Activated B cell treated with CpG ODN at 0.5 μM for 24 hours (primary cell): ENCODE measurements at regions not wholly inside any gene's neighbourhood (a gene's known extent, or its start where the extent isn't known, plus 50 kb on each side); places are given as distances from the start of the nearest gene placed in this dataset.

Experiments used
- ATAC-seq: fragments of 200-7000 bp; cut with Tn5 transposase; one replicate; pipeline ENCODE4 v1.10.0; 2021; ENCODE audit warnings: low read depth, mild to moderate bottlenecking, moderate library complexity
- CTCF ChIA-PET: fragments of 350-600 bp; sonication (Branson Sonifier 250); formaldehyde crosslinking; loops from one replicate; lab custom pipeline; 2021; ENCODE audit warnings: antibody characterized with exemption; lab: Charles Lee
- POLR2A ChIA-PET: fragments of 350-600 bp; sonication (Branson Sonifier 250); formaldehyde crosslinking; loops from one replicate; lab custom pipeline; 2021; ENCODE audit warnings: antibody characterized with exemption; lab: Charles Lee
- DNase-seq: peaks from one replicate; pipeline ENCODE4 v3.0.0; 2022
- H3K27ac Mint-ChIP-seq: one replicate; pipeline ENCODE4 v1.8.0; 2020; ENCODE audit warnings: mixed read lengths
- H3K27me3 Mint-ChIP-seq: one replicate; pipeline ENCODE4 v1.8.0; 2021; ENCODE audit warnings: mixed read lengths
- H3K36me3 Mint-ChIP-seq: one replicate; pipeline ENCODE4 v1.8.0; 2021; ENCODE audit warnings: low read depth, mixed read lengths
- H3K4me1 Mint-ChIP-seq: one replicate; pipeline ENCODE4 v1.8.0; 2021; ENCODE audit warnings: mixed read lengths
- H3K4me3 Mint-ChIP-seq: one replicate; pipeline ENCODE4 v1.8.0; 2020; ENCODE audit warnings: mild to moderate bottlenecking, mixed read lengths
- H3K9me3 Mint-ChIP-seq: one replicate; pipeline ENCODE4 v1.8.0; 2020; ENCODE audit warnings: mixed read lengths
- intact Hi-C: fragments of 100-400 bp; cut with micrococcal nuclease; formaldehyde crosslinking; loops from one replicate; pipeline ENCODE4 v1.15.1; 2024
- TF ChIP-seq, protein P1 (sequence below): fragments of 200-600 bp; IDR thresholded peaks from one replicate; pipeline ENCODE4 v1.8.0; 2022; ENCODE audit warnings: antibody characterized with exemption, mild to moderate bottlenecking

- intact Hi-C loops = no loop called here
- no peak overlapping the region for H3K4me3 Mint-ChIP-seq
- H3K36me3 Mint-ChIP-seq = no peaks in the 10 kb centered on the region
- ATAC-seq (no peak), DNase-seq (no peak)
- ChIA-PET CTCF (no interaction called here), POLR2A (no interaction called here)
- no peak overlapping the region for H3K27ac Mint-ChIP-seq
- H3K4me1 Mint-ChIP-seq = no peaks in the 10 kb centered on the region
- TF ChIP-seq, protein P1, sequence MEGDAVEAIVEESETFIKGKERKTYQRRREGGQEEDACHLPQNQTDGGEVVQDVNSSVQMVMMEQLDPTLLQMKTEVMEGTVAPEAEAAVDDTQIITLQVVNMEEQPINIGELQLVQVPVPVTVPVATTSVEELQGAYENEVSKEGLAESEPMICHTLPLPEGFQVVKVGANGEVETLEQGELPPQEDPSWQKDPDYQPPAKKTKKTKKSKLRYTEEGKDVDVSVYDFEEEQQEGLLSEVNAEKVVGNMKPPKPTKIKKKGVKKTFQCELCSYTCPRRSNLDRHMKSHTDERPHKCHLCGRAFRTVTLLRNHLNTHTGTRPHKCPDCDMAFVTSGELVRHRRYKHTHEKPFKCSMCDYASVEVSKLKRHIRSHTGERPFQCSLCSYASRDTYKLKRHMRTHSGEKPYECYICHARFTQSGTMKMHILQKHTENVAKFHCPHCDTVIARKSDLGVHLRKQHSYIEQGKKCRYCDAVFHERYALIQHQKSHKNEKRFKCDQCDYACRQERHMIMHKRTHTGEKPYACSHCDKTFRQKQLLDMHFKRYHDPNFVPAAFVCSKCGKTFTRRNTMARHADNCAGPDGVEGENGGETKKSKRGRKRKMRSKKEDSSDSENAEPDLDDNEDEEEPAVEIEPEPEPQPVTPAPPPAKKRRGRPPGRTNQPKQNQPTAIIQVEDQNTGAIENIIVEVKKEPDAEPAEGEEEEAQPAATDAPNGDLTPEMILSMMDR = no peak
- H3K27me3 Mint-ChIP-seq = no peaks in the 10 kb centered on the region
- H3K9me3 Mint-ChIP-seq = peaks cover 7% of the 10 kb centered on the region
Observed at GRCh38 chr13:59145381-59145780, 1018.3 kb downstream of the DIAPH3 start.

DNA sequence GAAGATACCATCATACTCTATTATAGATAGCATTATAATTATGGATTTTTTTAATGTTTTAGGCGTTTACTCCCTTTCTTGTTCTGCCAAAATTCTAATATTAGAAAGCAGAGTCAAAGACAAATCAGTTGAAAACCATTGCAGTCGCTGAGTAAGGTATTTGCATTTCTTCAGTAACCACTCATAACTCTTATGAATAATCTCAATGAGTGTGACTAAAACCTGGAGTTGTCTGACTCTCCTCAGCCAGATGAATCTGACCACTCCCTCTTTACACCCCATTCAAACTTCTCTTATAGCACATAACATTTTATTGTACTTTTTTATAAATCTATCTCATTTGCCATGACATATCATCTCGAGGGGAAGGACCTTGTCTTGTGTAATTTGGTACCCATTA lies 1006.5 kb downstream of the DIAPH3 start:
- ChIA-PET CTCF (no interaction called here), POLR2A (no interaction called here)
- peaks cover 4% of the 10 kb centered on the region for H3K9me3 Mint-ChIP-seq
- DNase-seq = no peak
- intact Hi-C loops = no loop called here
- ATAC-seq = no peak
- no peaks in the 10 kb centered on the region for H3K4me1 Mint-ChIP-seq
- no peak overlapping the region for H3K27ac Mint-ChIP-seq
- H3K36me3 Mint-ChIP-seq = no peaks in the 10 kb centered on the region
- no peaks in the 10 kb centered on the region for H3K27me3 Mint-ChIP-seq
- TF ChIP-seq, protein P1 = no peak
- no peak overlapping the region for H3K4me3 Mint-ChIP-seq

GRCh38 chr13:59166174-59166573 lies 997.6 kb downstream of the DIAPH3 start:
- no peaks in the 10 kb centered on the region for H3K36me3 Mint-ChIP-seq
- no peak overlapping the region for H3K27ac Mint-ChIP-seq
- no peaks in the 10 kb centered on the region for H3K4me1 Mint-ChIP-seq
- TF ChIP-seq, protein P1 = no peak
- ChIA-PET CTCF (no interaction called here), POLR2A (no interaction called here)
- intact Hi-C loops = no loop called here
- peaks cover 5% of the 10 kb centered on the region for H3K9me3 Mint-ChIP-seq
- DNase-seq = no peak
- no peaks in the 10 kb centered on the region for H3K27me3 Mint-ChIP-seq
- ATAC-seq = no peak
- no peak overlapping the region for H3K4me3 Mint-ChIP-seq

DNA sequence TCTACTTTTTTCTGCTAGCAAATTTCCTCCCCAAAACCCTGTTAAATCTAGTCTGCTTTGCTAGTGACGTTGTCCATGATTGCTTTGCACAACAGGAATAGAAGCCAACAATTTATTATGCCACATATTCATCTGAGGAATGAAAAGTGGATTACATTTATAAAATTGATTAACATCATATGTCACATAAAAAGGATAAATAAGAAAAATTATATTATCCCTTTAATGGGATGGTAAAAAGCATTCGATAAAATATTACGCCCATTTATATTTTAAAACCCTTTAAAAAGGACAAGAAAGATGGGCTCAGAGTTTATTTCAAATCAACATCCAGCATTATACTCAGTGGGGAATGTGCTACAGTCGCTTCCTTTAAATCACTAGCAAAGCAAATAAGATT lies 991.7 kb downstream of the DIAPH3 start:
- TF ChIP-seq, protein P1 = no peak
- ChIA-PET CTCF (no interaction called here), POLR2A (no interaction called here)
- Mint-ChIP-seq H3K36me3 (no peaks in the 10 kb centered on the region), H3K4me1 (no peaks in the 10 kb centered on the region), H3K27ac (no peak overlapping the region), H3K4me3 (no peak overlapping the region), H3K9me3 (peaks cover 2% of the 10 kb centered on the region), H3K27me3 (no peaks in the 10 kb centered on the region)
- no peak for ATAC-seq
- no peak for DNase-seq
- intact Hi-C loops = no loop called here

- TF ChIP-seq, protein P1 = no peak
- POLR2A ChIA-PET = no interaction called here
- H3K27ac Mint-ChIP-seq = no peak overlapping the region
- ATAC-seq (no peak), DNase-seq (no peak)
- no peak overlapping the region for H3K4me3 Mint-ChIP-seq
- intact Hi-C loops = no loop called here
- peaks cover 2% of the 10 kb centered on the region for H3K9me3 Mint-ChIP-seq
- H3K27me3 Mint-ChIP-seq = no peaks in the 10 kb centered on the region
- H3K36me3 Mint-ChIP-seq = no peaks in the 10 kb centered on the region
- no peaks in the 10 kb centered on the region for H3K4me1 Mint-ChIP-seq
- CTCF ChIA-PET = no interaction called here
Observed at GRCh38 chr13:59176775-59177174, 987.0 kb downstream of the DIAPH3 start.
